Common myeloid progenitor, CD34-positive (primary cell): ENCODE measurements at regions not wholly inside any gene's neighbourhood (a gene's known extent, or its start where the extent isn't known, plus 50 kb on each side); places are given as distances from the start of the nearest gene placed in this dataset.
"Not testable (repeated sequence)": the region's sequence is repeated elsewhere in the genome, so short reads cannot be mapped to it uniquely, and the experiment has no call there.

ENCODE experiments used
- CTCF ChIA-PET: fragments of 350-600 bp; sonication (Branson Sonifier 250); formaldehyde crosslinking; loops from one replicate; lab custom pipeline; 2021; ENCODE audit warnings: antibody characterized with exemption; lab: Charles Lee
- POLR2A ChIA-PET: fragments of 350-600 bp; sonication (Branson Sonifier 250); formaldehyde crosslinking; loops from one replicate; lab custom pipeline; 2021; ENCODE audit warnings: antibody characterized with exemption; lab: Charles Lee
- DNase-seq, 3 donors: peaks; one replicate each; pipeline versions ENCODE4 v3.0.0 to v3.0.0-alpha.2; 2013
- H3K27ac ChIP-seq, 2 experiments: 1 replicate in 1 of 2; 2 replicates in 1 of 2; pipeline ENCODE4 v1.7.0; 2013; ENCODE audit warnings: inconsistent platforms in 2 of 2, low read length in 2 of 2, mild to moderate bottlenecking in 2 of 2, low read depth in 1 of 2, moderate library complexity in 1 of 2; ENCODE audit not compliant: severe bottlenecking in 2 of 2, insufficient read depth in 1 of 2, poor library complexity in 1 of 2
- H3K27me3 ChIP-seq, 5 experiments: replicated peaks in 2 of 5; 1 replicate in 3 of 5; 2 replicates in 2 of 5; pipeline versions ENCODE4 v1.6.1 to v1.7.0; 2013; ENCODE audit warnings: low read length in 4 of 5, mild to moderate bottlenecking in 2 of 5, moderate library complexity in 2 of 5, inconsistent platforms in 1 of 5; ENCODE audit not compliant: insufficient read depth in 5 of 5, control insufficient read depth in 4 of 5
- H3K36me3 ChIP-seq, 4 experiments: 1 replicate in 2 of 4; 2 replicates in 2 of 4; pipeline versions ENCODE4 v1.6.1 to v1.7.0; 2013; ENCODE audit warnings: low read length in 3 of 4, control low read depth in 1 of 4, mild to moderate bottlenecking in 1 of 4; ENCODE audit not compliant: control insufficient read depth in 4 of 4, insufficient read depth in 4 of 4
- H3K4me1 ChIP-seq, 4 experiments: 1 replicate in 3 of 4; 2 replicates in 1 of 4; pipeline versions ENCODE4 v1.6.1 to v1.7.1; 2013; ENCODE audit warnings: low read length in 3 of 4, mild to moderate bottlenecking in 3 of 4, control low read depth in 1 of 4, inconsistent platforms in 1 of 4, moderate library complexity in 1 of 4; ENCODE audit not compliant: control insufficient read depth in 4 of 4, insufficient read depth in 4 of 4; ENCODE audit errors: control extremely low read depth in 1 of 4
- H3K4me3 ChIP-seq, 7 experiments: 1 replicate in 4 of 7; 2 replicates in 3 of 7; pipeline versions ENCODE4 v1.5.1 to v1.7.0; 2013; ENCODE audit warnings: mild to moderate bottlenecking in 7 of 7, low read length in 6 of 7, moderate library complexity in 6 of 7, inconsistent platforms in 2 of 7, low read depth in 2 of 7, control low read depth in 1 of 7; ENCODE audit not compliant: insufficient read depth in 4 of 7, control insufficient read depth in 1 of 7; ENCODE audit errors: extremely low read depth in 1 of 7
- H3K9me3 ChIP-seq, 5 experiments: 1 replicate in 4 of 5; 2 replicates in 1 of 5; pipeline versions ENCODE4 v1.6.1 to v1.7.1; 2013; ENCODE audit warnings: low read length in 4 of 5, mild to moderate bottlenecking in 2 of 5, inconsistent platforms in 1 of 5, low read depth in 1 of 5, moderate library complexity in 1 of 5; ENCODE audit not compliant: control insufficient read depth in 4 of 5, insufficient read depth in 2 of 5; ENCODE audit errors: control extremely low read depth in 1 of 5
- WGBS: methylation state at CpG from one replicate; pipeline ENCODE4 v1.1.5; 2013; ENCODE audit not compliant: insufficient coverage; 5-methylcytosine and 5-hydroxymethylcytosine counted together

- POLR2A ChIA-PET = no interaction called here
- Histone ChIP-seq H3K27ac (no peak overlapping the region), H3K36me3 (no peaks in the 10 kb centered on the region), H3K9me3 (peaks cover 0 to 3% (median 0%) of the 10 kb centered on the region in 5 experiments), H3K27me3 (no peaks in the 10 kb centered on the region), H3K4me1 (no peaks in the 10 kb centered on the region), H3K4me3 (no peak overlapping the region)
- CTCF ChIA-PET = interaction anchor here (1.1 to 1.2 kb wide), 2 partner anchors 9 to 15 kb away, joined by 3 read pairs; no protein-coding TSS in a partner anchor
- no peak for DNase-seq
These were observed 111.7 kb downstream of the PCSK1 start for GRCh38 chr5:96321345-96321744.

GRCh38 chr5:96320797-96321196 lies 112.3 kb downstream of the PCSK1 start:
- no peak overlapping the region for H3K27ac ChIP-seq
- DNase-seq = no peak

GRCh38 chr5:96319981-96320739 lies 112.9 kb downstream of the PCSK1 start:
- WGBS = 100% methylated on average over 8 of the region's 11 CpGs
- DNase-seq, H3K4me3 ChIP-seq, POLR2A ChIA-PET, H3K27me3 ChIP-seq, CTCF ChIA-PET, H3K27ac ChIP-seq, H3K4me1 ChIP-seq, H3K9me3 ChIP-seq, H3K36me3 ChIP-seq: not testable (repeated sequence)

More at GRCh38 chr5:96320797-96321196, 112.3 kb downstream of the PCSK1 start:
- ChIA-PET CTCF (interaction anchor here (1.2 kb wide), 1 partner anchor 10 kb away, joined by 3 read pairs; no protein-coding TSS in a partner anchor), POLR2A (no interaction called here)
- no peak overlapping the region for H3K4me3 ChIP-seq
- H3K9me3 ChIP-seq = peaks cover 0 to 3% (median 0%) of the 10 kb centered on the region in 5 experiments
- no CpG with 5 or more reads among the region's 3 CpGs for WGBS
- no peaks in the 10 kb centered on the region for H3K36me3 ChIP-seq
- H3K27me3 ChIP-seq = no peaks in the 10 kb centered on the region
- no peaks in the 10 kb centered on the region for H3K4me1 ChIP-seq

GRCh38 chr5:96318569-96319110 lies 114.4 kb downstream of the PCSK1 start:
- H3K9me3 ChIP-seq = peaks cover 0 to 3% (median 0%) of the 10 kb centered on the region in 5 experiments
- no peaks in the 10 kb centered on the region for H3K36me3 ChIP-seq
- H3K4me3 ChIP-seq = no peak overlapping the region
- H3K27ac ChIP-seq = no peak overlapping the region
- WGBS = 100% methylated on average over 1 of the region's 1 CpG
- no peaks in the 10 kb centered on the region for H3K27me3 ChIP-seq
- no peak for DNase-seq
- no peaks in the 10 kb centered on the region for H3K4me1 ChIP-seq
- ChIA-PET CTCF (interaction anchor here (0.7 kb wide), 1 partner anchor 17 kb away, joined by 3 read pairs; no protein-coding TSS in a partner anchor), POLR2A (no interaction called here)

- Histone ChIP-seq H3K36me3 (no peaks in the 10 kb centered on the region), H3K9me3 (peaks cover 0 to 2% (median 0%) of the 10 kb centered on the region in 5 experiments), H3K27ac (no peak overlapping the region), H3K4me3 (no peak overlapping the region), H3K4me1 (no peaks in the 10 kb centered on the region), H3K27me3 (no peaks in the 10 kb centered on the region)
- ChIA-PET CTCF (no interaction called here), POLR2A (no interaction called here)
- DNase-seq = no peak
- 100% methylated on average over 2 of the region's 3 CpGs for WGBS
These were observed 115.1 kb downstream of the PCSK1 start for GRCh38 chr5:96317945-96318344.

- Histone ChIP-seq H3K4me1 (no peaks in the 10 kb centered on the region), H3K4me3 (no peak overlapping the region), H3K27me3 (no peaks in the 10 kb centered on the region), H3K27ac (no peak overlapping the region), H3K36me3 (no peaks in the 10 kb centered on the region), H3K9me3 (peaks cover 0 to 2% (median 0%) of the 10 kb centered on the region in 5 experiments)
- WGBS = 89% methylated on average over 1 of the region's 2 CpGs
- CTCF ChIA-PET = no interaction called here
- POLR2A ChIA-PET = no interaction called here
- DNase-seq = no peak
These were observed 116.6 kb downstream of the PCSK1 start for GRCh38 chr5:96316487-96316886.

- Histone ChIP-seq H3K27ac (no peak overlapping the region), H3K4me3 (no peak overlapping the region), H3K36me3 (no peaks in the 10 kb centered on the region), H3K9me3 (peaks cover 0 to 2% (median 0%) of the 10 kb centered on the region in 5 experiments), H3K4me1 (no peaks in the 10 kb centered on the region), H3K27me3 (no peaks in the 10 kb centered on the region)
- CTCF ChIA-PET = no interaction called here
- no peak for DNase-seq
- POLR2A ChIA-PET = no interaction called here
These were observed 117.0 kb downstream of the PCSK1 start for GRCh38 chr5:96316017-96316416.
